HG02623 (cell line): ENCODE measurements at regions not wholly inside any gene's neighbourhood (a gene's known extent, or its start where the extent isn't known, plus 50 kb on each side); places are given as distances from the start of the nearest gene placed in this dataset.
"Not testable (repeated sequence)": the region's sequence is repeated elsewhere in the genome, so short reads cannot be mapped to it uniquely, and the experiment has no call there.

ENCODE experiments used
- ATAC-seq: cut with Tn5 transposase; IDR thresholded peaks from one replicate; pipeline ENCODE4 v1.9.1; 2021; ENCODE audit warnings: moderate library complexity; ENCODE audit not compliant: unreplicated experiment

GRCh38 chr16:64736857-64737256 is 385.0 kb downstream of the CDH11 start:
- ATAC-seq, result no peak

GRCh38 chr16:64731891-64732290 is 390.0 kb downstream of the CDH11 start:
- no peak for ATAC-seq

GRCh38 chr16:64730261-64730660 is 391.6 kb downstream of the CDH11 start:
- no peak for ATAC-seq

GRCh38 chr16:64724339-64724738 is 397.5 kb downstream of the CDH11 start:
- no peak for ATAC-seq

- ATAC-seq, result no peak
Measured at GRCh38 chr16:64718486-64718885, 403.4 kb downstream of the CDH11 start.

GRCh38 chr16:64717871-64718270 is 404.0 kb downstream of the CDH11 start:
- ATAC-seq, result no peak

- no peak for ATAC-seq
Measured at GRCh38 chr16:64715624-64716023, 406.2 kb downstream of the CDH11 start.

GRCh38 chr16:64712026-64712425 is 409.8 kb downstream of the CDH11 start:
- no peak for ATAC-seq

GRCh38 chr16:64711596-64711995 is 410.3 kb downstream of the CDH11 start:
- no peak for ATAC-seq

GRCh38 chr16:64711026-64711425 is 410.8 kb downstream of the CDH11 start:
- ATAC-seq, result no peak

- no peak for ATAC-seq
Measured at GRCh38 chr16:64705443-64705842, 416.4 kb downstream of the CDH11 start.

GRCh38 chr16:64704386-64704785 is 417.5 kb downstream of the CDH11 start:
- no peak for ATAC-seq

GRCh38 chr16:64702415-64702814 is 419.4 kb downstream of the CDH11 start:
- ATAC-seq, result no peak

- no peak for ATAC-seq
Measured at GRCh38 chr16:64700628-64701027, 421.2 kb downstream of the CDH11 start.

- no peak for ATAC-seq
Measured at GRCh38 chr16:64696866-64697265, 425.0 kb downstream of the CDH11 start.

GRCh38 chr16:64695684-64696083 is 426.2 kb downstream of the CDH11 start:
- no peak for ATAC-seq

- no peak for ATAC-seq
Measured at GRCh38 chr16:64693946-64694345, 427.9 kb downstream of the CDH11 start.

GRCh38 chr16:64687786-64688185 is 434.1 kb downstream of the CDH11 start:
- ATAC-seq, result no peak

- ATAC-seq, result no peak
Measured at GRCh38 chr16:64687123-64687522, 434.7 kb downstream of the CDH11 start.

- no peak for ATAC-seq
Measured at GRCh38 chr16:64679976-64680690, 441.7 kb downstream of the CDH11 start.

- ATAC-seq, result no peak
Measured at GRCh38 chr16:64669573-64669972, 452.3 kb downstream of the CDH11 start.

- ATAC-seq, result no peak
Measured at GRCh38 chr16:64667334-64667877, 454.5 kb downstream of the CDH11 start.

- ATAC-seq, result not testable (repeated sequence)
Measured at GRCh38 chr16:64662312-64662711, 459.6 kb downstream of the CDH11 start.
